Adrenal gland (tissue), 5 donors: ENCODE measurements at regions not wholly inside any gene's neighbourhood (a gene's known extent, or its start where the extent isn't known, plus 50 kb on each side); places are given as distances from the start of the nearest gene placed in this dataset.

Experiments
- POLR2A ChIP-seq, 2 donors: fragments of 450-650 bp; IDR thresholded peaks; one replicate each; pipeline ENCODE4 v1.6.1; 2017; ENCODE audit warnings: antibody characterized with exemption in 2 of 2, mild to moderate bottlenecking in 2 of 2, moderate library complexity in 1 of 2
- TF ChIP-seq, protein P1 (sequence below), 6 experiments: fragments of 450-650 bp in 4 of 6; fragments of 200-600 bp in 2 of 6; sonication (generic) in 1 of 6; IDR thresholded peaks; 1 replicate in 5 of 6; 2 replicates in 1 of 6; pipeline versions ENCODE4 v1.5.1 to v1.8.0; 2016 to 2021; ENCODE audit warnings: antibody characterized with exemption in 6 of 6, mild to moderate bottlenecking in 2 of 6, moderate library complexity in 1 of 6
- donor health status: DM: no; HTN: no; CAD: no.

GRCh38 chr13:87736849-87737385 is 65.7 kb downstream of the SLITRK5 start:
- TF ChIP-seq, protein P1, sequence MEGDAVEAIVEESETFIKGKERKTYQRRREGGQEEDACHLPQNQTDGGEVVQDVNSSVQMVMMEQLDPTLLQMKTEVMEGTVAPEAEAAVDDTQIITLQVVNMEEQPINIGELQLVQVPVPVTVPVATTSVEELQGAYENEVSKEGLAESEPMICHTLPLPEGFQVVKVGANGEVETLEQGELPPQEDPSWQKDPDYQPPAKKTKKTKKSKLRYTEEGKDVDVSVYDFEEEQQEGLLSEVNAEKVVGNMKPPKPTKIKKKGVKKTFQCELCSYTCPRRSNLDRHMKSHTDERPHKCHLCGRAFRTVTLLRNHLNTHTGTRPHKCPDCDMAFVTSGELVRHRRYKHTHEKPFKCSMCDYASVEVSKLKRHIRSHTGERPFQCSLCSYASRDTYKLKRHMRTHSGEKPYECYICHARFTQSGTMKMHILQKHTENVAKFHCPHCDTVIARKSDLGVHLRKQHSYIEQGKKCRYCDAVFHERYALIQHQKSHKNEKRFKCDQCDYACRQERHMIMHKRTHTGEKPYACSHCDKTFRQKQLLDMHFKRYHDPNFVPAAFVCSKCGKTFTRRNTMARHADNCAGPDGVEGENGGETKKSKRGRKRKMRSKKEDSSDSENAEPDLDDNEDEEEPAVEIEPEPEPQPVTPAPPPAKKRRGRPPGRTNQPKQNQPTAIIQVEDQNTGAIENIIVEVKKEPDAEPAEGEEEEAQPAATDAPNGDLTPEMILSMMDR (IDR thresholded peaks at IDR 0.05) = no peak
- TF ChIP-seq POLR2A (IDR thresholded peaks at IDR 0.05) = no peak
